ENCODE measurements at regions not wholly inside any gene's neighbourhood (a gene's known extent, or its start where the extent isn't known, plus 50 kb on each side); places are given as distances from the start of the nearest gene placed in this dataset.

DNA sequence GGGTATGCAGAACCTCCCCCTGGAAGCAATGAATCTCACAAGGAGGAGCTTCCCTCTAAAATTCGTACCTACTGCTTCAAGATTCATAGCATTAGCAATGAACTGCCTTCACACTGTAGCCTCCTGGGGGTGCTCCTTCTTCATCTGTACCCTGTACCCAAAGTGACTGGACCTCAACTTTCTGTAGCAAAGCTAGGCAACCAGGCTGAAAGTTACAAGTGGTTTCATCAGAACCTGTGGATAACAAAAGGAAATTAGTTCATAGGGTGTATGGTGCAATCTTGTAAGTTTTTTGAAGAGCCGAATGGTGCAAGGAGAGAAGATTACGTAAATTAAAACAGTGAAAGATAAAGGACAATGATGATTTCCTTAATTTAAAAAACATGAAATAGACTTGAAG is 1541.7 kb upstream of the FLRT2 start:
- no peaks in the 10 kb centered on the region for H3K27me3 ChIP-seq (replicated peaks; ENCODE audit: control insufficient read depth, insufficient read depth, low read length)
- no peak overlapping the region for H3K4me3 ChIP-seq (replicated peaks; ENCODE audit: low read depth, low read length)
- TF ChIP-seq, protein P1, sequence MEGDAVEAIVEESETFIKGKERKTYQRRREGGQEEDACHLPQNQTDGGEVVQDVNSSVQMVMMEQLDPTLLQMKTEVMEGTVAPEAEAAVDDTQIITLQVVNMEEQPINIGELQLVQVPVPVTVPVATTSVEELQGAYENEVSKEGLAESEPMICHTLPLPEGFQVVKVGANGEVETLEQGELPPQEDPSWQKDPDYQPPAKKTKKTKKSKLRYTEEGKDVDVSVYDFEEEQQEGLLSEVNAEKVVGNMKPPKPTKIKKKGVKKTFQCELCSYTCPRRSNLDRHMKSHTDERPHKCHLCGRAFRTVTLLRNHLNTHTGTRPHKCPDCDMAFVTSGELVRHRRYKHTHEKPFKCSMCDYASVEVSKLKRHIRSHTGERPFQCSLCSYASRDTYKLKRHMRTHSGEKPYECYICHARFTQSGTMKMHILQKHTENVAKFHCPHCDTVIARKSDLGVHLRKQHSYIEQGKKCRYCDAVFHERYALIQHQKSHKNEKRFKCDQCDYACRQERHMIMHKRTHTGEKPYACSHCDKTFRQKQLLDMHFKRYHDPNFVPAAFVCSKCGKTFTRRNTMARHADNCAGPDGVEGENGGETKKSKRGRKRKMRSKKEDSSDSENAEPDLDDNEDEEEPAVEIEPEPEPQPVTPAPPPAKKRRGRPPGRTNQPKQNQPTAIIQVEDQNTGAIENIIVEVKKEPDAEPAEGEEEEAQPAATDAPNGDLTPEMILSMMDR (IDR thresholded peaks at IDR 0.05; ENCODE audit: insufficient read depth, low read length, poor library complexity, severe bottlenecking): no peak
- no peak for DNase-seq (ENCODE audit: extremely low read depth, insufficient read length)
- no peaks in the 10 kb centered on the region for H3K36me3 ChIP-seq (ENCODE audit: control insufficient read depth, insufficient read depth, low read length)

DNA sequence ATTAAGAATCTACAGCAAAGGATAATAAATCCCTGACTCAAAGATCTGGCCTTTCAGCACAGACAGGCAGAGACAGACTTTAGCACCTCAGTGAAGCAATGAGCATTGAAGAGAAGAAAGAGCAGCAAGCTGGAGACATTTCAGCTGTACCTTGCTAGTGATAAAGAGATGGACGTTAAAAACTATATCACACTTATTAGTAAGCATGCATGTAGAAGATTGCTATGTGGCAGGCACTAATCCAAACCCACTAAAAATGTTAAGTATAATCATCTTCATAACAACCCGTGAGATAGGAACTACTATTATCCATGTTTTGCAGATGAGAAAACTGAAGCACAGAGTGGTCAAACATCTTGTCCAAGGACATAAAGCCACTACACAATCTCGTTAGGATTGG is 1538.3 kb upstream of the FLRT2 start:
- Histone ChIP-seq H3K36me3 (ENCODE audit: control insufficient read depth, insufficient read depth, low read length) (no peaks in the 10 kb centered on the region), H3K27me3 (replicated peaks; ENCODE audit: control insufficient read depth, insufficient read depth, low read length) (no peaks in the 10 kb centered on the region), H3K4me3 (replicated peaks; ENCODE audit: low read depth, low read length) (no peak overlapping the region)
- no peak for DNase-seq (ENCODE audit: extremely low read depth, insufficient read length)
- TF ChIP-seq, protein P1 (IDR thresholded peaks at IDR 0.05; ENCODE audit: insufficient read depth, low read length, poor library complexity, severe bottlenecking): no peak

DNA sequence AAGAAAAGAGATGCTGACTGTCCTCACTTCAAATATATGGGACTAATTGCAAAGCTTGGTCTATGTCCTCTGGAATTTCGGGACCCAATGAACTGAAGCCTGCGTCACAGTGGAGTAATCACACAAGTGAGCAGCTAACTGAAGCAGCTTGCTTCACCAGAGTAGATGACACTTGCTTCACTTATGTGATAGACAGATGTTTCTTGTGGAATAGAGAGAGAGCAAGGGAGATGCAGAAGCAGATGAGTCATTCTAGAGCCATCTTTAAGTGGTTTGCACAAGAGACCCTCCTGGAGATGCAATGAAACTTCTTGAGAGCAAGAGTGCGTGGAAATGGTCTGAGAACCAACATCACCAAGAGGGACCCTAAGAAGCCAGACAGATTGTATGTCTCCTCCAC is 1537.1 kb upstream of the FLRT2 start:
- no peaks in the 10 kb centered on the region for H3K36me3 ChIP-seq (ENCODE audit: control insufficient read depth, insufficient read depth, low read length)
- H3K4me3 ChIP-seq (replicated peaks; ENCODE audit: low read depth, low read length): no peak overlapping the region
- no peak for DNase-seq (ENCODE audit: extremely low read depth, insufficient read length)
- TF ChIP-seq, protein P1 (IDR thresholded peaks at IDR 0.05; ENCODE audit: insufficient read depth, low read length, poor library complexity, severe bottlenecking): no peak
- H3K27me3 ChIP-seq (replicated peaks; ENCODE audit: control insufficient read depth, insufficient read depth, low read length): no peaks in the 10 kb centered on the region

DNA sequence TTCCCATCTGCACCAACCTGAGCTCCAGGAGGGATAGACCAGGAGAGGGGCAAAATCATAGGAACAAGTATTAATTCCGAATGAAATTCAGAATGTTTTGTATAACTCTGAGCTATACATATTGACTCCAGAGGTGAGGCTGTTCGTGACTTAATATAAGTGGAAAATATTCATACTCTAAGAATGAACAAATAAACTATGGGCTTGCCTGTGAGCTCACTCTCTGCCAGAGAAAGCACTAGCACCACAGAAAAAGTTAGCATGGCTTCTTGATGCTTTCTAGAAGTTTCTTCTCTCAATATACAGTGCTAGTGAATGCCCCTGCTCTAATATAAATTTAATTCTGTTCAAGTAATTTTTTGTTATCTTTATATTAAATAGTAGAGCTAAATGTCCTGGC is 1536.4 kb upstream of the FLRT2 start:
- TF ChIP-seq, protein P1 (IDR thresholded peaks at IDR 0.05; ENCODE audit: insufficient read depth, low read length, poor library complexity, severe bottlenecking): no peak
- no peak for DNase-seq (ENCODE audit: extremely low read depth, insufficient read length)
- no peaks in the 10 kb centered on the region for H3K27me3 ChIP-seq (replicated peaks; ENCODE audit: control insufficient read depth, insufficient read depth, low read length)

DNA sequence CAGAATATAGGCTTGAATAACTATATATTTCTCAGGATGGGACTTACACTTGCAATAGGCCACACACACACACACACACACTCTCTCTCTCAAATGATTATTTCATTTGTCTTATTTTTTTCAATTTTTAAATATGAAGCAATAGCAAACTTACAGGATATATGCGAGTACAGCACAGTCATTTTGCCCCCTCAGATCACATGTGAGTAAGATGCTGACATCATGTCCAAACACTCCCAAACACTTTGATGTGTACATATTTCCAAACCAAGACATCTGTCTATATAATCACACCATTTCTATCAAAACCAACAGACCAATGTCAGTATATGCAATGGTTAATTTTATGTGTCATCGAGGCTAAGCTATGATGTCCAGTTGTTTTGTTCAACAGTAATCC is 1535.9 kb upstream of the FLRT2 start:
- no peaks in the 10 kb centered on the region for H3K36me3 ChIP-seq (ENCODE audit: control insufficient read depth, insufficient read depth, low read length)
- DNase-seq (ENCODE audit: extremely low read depth, insufficient read length): no peak
- TF ChIP-seq, protein P1 (IDR thresholded peaks at IDR 0.05; ENCODE audit: insufficient read depth, low read length, poor library complexity, severe bottlenecking): no peak
- no peaks in the 10 kb centered on the region for H3K27me3 ChIP-seq (replicated peaks; ENCODE audit: control insufficient read depth, insufficient read depth, low read length)
- H3K4me3 ChIP-seq (replicated peaks; ENCODE audit: low read depth, low read length): no peak overlapping the region

More for the DNA sequence above, 1536.4 kb upstream of the FLRT2 start:
- H3K4me3 ChIP-seq (replicated peaks; ENCODE audit: low read depth, low read length): no peak overlapping the region
- no peaks in the 10 kb centered on the region for H3K36me3 ChIP-seq (ENCODE audit: control insufficient read depth, insufficient read depth, low read length)

DNA sequence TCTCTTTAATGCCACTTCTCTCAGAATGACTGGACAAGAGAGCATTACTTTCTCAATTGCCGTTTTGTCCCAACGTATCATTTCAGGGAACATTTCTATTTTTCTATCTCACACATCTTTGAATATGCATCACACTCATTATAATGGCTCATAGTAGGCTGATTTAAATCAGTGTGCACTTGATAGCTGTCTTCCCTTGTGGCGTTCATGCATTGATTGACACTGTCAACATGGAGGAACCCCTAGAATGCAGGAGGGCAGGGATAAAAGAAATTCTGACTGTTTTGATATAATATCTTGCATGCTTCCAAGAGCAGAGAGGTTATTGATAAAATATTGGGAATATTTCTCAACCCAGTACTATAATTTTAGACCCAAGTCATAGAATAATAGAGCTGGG is 1528.9 kb upstream of the FLRT2 start:
- Histone ChIP-seq H3K27me3 (replicated peaks; ENCODE audit: control insufficient read depth, insufficient read depth, low read length) (no peaks in the 10 kb centered on the region), H3K36me3 (ENCODE audit: control insufficient read depth, insufficient read depth, low read length) (no peaks in the 10 kb centered on the region), H3K4me3 (replicated peaks; ENCODE audit: low read depth, low read length) (no peak overlapping the region)
- DNase-seq (ENCODE audit: extremely low read depth, insufficient read length): no peak
- TF ChIP-seq, protein P1 (IDR thresholded peaks at IDR 0.05; ENCODE audit: insufficient read depth, low read length, poor library complexity, severe bottlenecking): no peak
